IMR-90 (cell line): ENCODE measurements at regions not wholly inside any gene's neighbourhood (a gene's known extent, or its start where the extent isn't known, plus 50 kb on each side); places are given as distances from the start of the nearest gene placed in this dataset.

Experiments used
- BHLHE40 ChIP-seq: fragments of 150-350 bp; IDR thresholded peaks from 2 replicates; pipeline ENCODE4 v1.6.1; 2016; ENCODE audit warnings: mild to moderate bottlenecking, low read depth, low read length
- CTCF ChIP-seq: conservative IDR thresholded peaks from 2 replicates; pipeline ENCODE4 v1.5.1; 2012; ENCODE audit warnings: mild to moderate bottlenecking, low read depth, low read length, improper control_type of control experiment
- FOS ChIP-seq: fragments of 150-350 bp; IDR thresholded peaks from 2 replicates; pipeline ENCODE4 v1.6.1; 2016; ENCODE audit warnings: low read depth, low read length
- MAZ ChIP-seq: IDR thresholded peaks from 2 replicates; pipeline ENCODE4 v1.6.1; 2012; ENCODE audit warnings: low read depth, mild to moderate bottlenecking, low read length, improper control_type of control experiment, moderate library complexity, borderline replicate concordance
- NFE2L2 ChIP-seq: fragments of 150-350 bp; IDR thresholded peaks from 2 replicates; pipeline ENCODE4 v1.6.1; 2016; ENCODE audit warnings: low read depth, mild to moderate bottlenecking, low read length
- POLR2A ChIP-seq: IDR thresholded peaks from 2 replicates; pipeline ENCODE4 v1.6.1; 2012; ENCODE audit warnings: mild to moderate bottlenecking, low read depth, low read length
- RAD21 ChIP-seq: IDR thresholded peaks from 2 replicates; pipeline ENCODE4 v1.6.1; 2012; ENCODE audit warnings: low read length, improper control_type of control experiment
- RFX5 ChIP-seq: IDR thresholded peaks from 2 replicates; pipeline ENCODE4 v1.8.0; 2012; ENCODE audit warnings: low read depth, mild to moderate bottlenecking, low read length, moderate library complexity
- SMC3 ChIP-seq: fragments of 150-350 bp; IDR thresholded peaks from 2 replicates; pipeline ENCODE4 v1.6.1; 2016; ENCODE audit warnings: low read depth, mild to moderate bottlenecking, antibody characterized with exemption, low read length, moderate library complexity
- USF2 ChIP-seq: fragments of 150-350 bp; IDR thresholded peaks from 2 replicates; pipeline ENCODE4 v1.6.1; 2017; ENCODE audit warnings: mild to moderate bottlenecking, antibody characterized with exemption, low read length, low read depth

- TF ChIP-seq FOS (no peak), CTCF (no peak), NFE2L2 (no peak), SMC3 (no peak), POLR2A (no peak), RFX5 (no peak), USF2 (no peak), BHLHE40 (no peak), RAD21 (no peak), MAZ (no peak)
Observed at GRCh38 chr6:74997646-74998045, 208.2 kb downstream of the COL12A1 start.
